Liver (tissue), 7 donors: ENCODE measurements at regions not wholly inside any gene's neighbourhood (a gene's known extent, or its start where the extent isn't known, plus 50 kb on each side); places are given as distances from the start of the nearest gene placed in this dataset.

Experiments used
- DNase-seq: peaks from one replicate; pipeline ENCODE4 v3.0.0-alpha.2; 2017; ENCODE audit warnings: low spot score
- H3K27ac ChIP-seq, 2 donors: one replicate each; pipeline ENCODE4 v1.7.0; 2013; ENCODE audit warnings: inconsistent platforms in 2 of 2, low read length in 2 of 2, control low read depth in 1 of 2, low read depth in 1 of 2, mild to moderate bottlenecking in 1 of 2
- H3K27me3 ChIP-seq, 4 donors: one replicate each; pipeline versions ENCODE4 v1.6.1 to v1.7.0; 2013; ENCODE audit warnings: low read length in 3 of 4, inconsistent platforms in 1 of 4, mild to moderate bottlenecking in 1 of 4, moderate library complexity in 1 of 4; ENCODE audit not compliant: control insufficient read depth in 4 of 4, insufficient read depth in 4 of 4
- H3K36me3 ChIP-seq, 4 donors: one replicate each; pipeline versions ENCODE4 v1.6.1 to v1.7.0; 2013; ENCODE audit warnings: low read length in 3 of 4, mild to moderate bottlenecking in 3 of 4, low read depth in 1 of 4, moderate library complexity in 1 of 4; ENCODE audit not compliant: control insufficient read depth in 4 of 4, insufficient read depth in 3 of 4
- H3K4me1 ChIP-seq, 4 donors: one replicate each; pipeline versions ENCODE4 v1.6.1 to v1.7.0; 2013; ENCODE audit warnings: low read length in 3 of 4, mild to moderate bottlenecking in 3 of 4, moderate library complexity in 1 of 4; ENCODE audit not compliant: control insufficient read depth in 4 of 4, insufficient read depth in 4 of 4
- H3K4me3 ChIP-seq, 3 donors: one replicate each; pipeline versions ENCODE4 v1.6.1 to v1.7.0; 2013; ENCODE audit warnings: low read length in 3 of 3, control low read depth in 1 of 3, low read depth in 1 of 3, mild to moderate bottlenecking in 1 of 3
- H3K9ac ChIP-seq, 2 donors: one replicate each; pipeline ENCODE4 v1.7.0; 2013; ENCODE audit warnings: low read length in 2 of 2, mild to moderate bottlenecking in 2 of 2, moderate library complexity in 2 of 2, control low read depth in 1 of 2, low read depth in 1 of 2
- H3K9me3 ChIP-seq, 4 donors: one replicate each; pipeline versions ENCODE4 v1.6.1 to v1.7.0; 2013; ENCODE audit warnings: low read length in 3 of 4; ENCODE audit not compliant: control insufficient read depth in 4 of 4
- FOXA1 ChIP-seq: IDR thresholded peaks from 2 replicates; pipeline ENCODE4 v1.6.1; 2016; ENCODE audit warnings: antibody characterized with exemption
- GABPA ChIP-seq, 2 donors: IDR thresholded peaks in 1 of 2; conservative IDR thresholded peaks in 1 of 2; 2 replicates each; pipeline ENCODE4 v1.6.1; 2016; ENCODE audit warnings: antibody characterized with exemption in 2 of 2, mild to moderate bottlenecking in 1 of 2, moderate library complexity in 1 of 2
- HNF4G ChIP-seq: IDR thresholded peaks from 2 replicates; pipeline ENCODE4 v1.6.1; 2016; ENCODE audit warnings: antibody characterized with exemption
- NR2F2 ChIP-seq: IDR thresholded peaks from 2 replicates; pipeline ENCODE4 v1.6.1; 2016; ENCODE audit warnings: antibody characterized with exemption
- RAD21 ChIP-seq, 2 donors: IDR thresholded peaks; 2 replicates each; pipeline ENCODE4 v1.6.1; 2016; ENCODE audit warnings: antibody characterized with exemption in 2 of 2, mild to moderate bottlenecking in 2 of 2
- RXRA ChIP-seq, 2 donors: IDR thresholded peaks; 2 replicates each; pipeline ENCODE4 v1.6.1; 2017 to 2018; ENCODE audit warnings: antibody characterized with exemption in 2 of 2, mild to moderate bottlenecking in 1 of 2
- SP1 ChIP-seq: IDR thresholded peaks from 2 replicates; pipeline ENCODE4 v1.6.1; 2018; ENCODE audit warnings: antibody characterized with exemption, mild to moderate bottlenecking
- TAF1 ChIP-seq: conservative IDR thresholded peaks from 2 replicates; pipeline ENCODE4 v1.6.1; 2016; ENCODE audit warnings: antibody characterized with exemption, mild to moderate bottlenecking
- YY1 ChIP-seq: IDR thresholded peaks from 2 replicates; pipeline ENCODE4 v1.6.1; 2016; ENCODE audit warnings: antibody characterized with exemption, mild to moderate bottlenecking
- WGBS: extraction: QIAGEN DNeasy Blood & Tissue Kit; methylation state at CpG from one replicate; pipeline ENCODE4 v1.1.7; 2013; 5-methylcytosine and 5-hydroxymethylcytosine counted together
- TF ChIP-seq, protein P1 (sequence below): IDR thresholded peaks from 2 replicates; pipeline ENCODE4 v1.6.1; 2016; ENCODE audit warnings: antibody characterized with exemption, mild to moderate bottlenecking
- TF ChIP-seq, protein P2 (sequence below): IDR thresholded peaks from 2 replicates; pipeline ENCODE4 v1.6.1; 2016; ENCODE audit warnings: antibody characterized with exemption
- TF ChIP-seq, protein P3 (sequence below): IDR thresholded peaks from 2 replicates; pipeline ENCODE4 v1.6.1; 2016; ENCODE audit warnings: antibody characterized with exemption
- donor health status: healthy.
- donor health status: healthy.
- donor health status: healthy.
- donor health status: healthy.

DNA sequence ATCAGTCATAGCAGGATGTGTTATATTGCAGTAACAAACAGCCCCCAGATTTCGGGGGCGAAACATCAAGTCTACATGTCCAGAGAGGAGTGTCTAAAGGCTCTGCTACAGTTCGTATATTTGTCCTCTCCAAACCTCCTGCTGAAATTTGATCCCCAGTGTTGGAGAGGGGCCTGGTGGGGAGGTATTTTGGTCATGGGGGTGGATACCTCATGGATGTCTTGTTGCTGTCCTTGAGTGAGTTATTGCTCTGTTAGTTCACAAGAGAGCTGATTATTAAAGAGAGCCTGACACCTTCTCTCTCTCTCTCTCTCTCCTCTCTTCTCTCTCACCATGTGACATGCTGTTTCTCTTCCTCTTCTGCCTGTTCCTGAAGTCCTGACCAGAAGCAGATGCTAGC lies 343.7 kb downstream of the TCERG1L start (continued):
- TF ChIP-seq, protein P1, sequence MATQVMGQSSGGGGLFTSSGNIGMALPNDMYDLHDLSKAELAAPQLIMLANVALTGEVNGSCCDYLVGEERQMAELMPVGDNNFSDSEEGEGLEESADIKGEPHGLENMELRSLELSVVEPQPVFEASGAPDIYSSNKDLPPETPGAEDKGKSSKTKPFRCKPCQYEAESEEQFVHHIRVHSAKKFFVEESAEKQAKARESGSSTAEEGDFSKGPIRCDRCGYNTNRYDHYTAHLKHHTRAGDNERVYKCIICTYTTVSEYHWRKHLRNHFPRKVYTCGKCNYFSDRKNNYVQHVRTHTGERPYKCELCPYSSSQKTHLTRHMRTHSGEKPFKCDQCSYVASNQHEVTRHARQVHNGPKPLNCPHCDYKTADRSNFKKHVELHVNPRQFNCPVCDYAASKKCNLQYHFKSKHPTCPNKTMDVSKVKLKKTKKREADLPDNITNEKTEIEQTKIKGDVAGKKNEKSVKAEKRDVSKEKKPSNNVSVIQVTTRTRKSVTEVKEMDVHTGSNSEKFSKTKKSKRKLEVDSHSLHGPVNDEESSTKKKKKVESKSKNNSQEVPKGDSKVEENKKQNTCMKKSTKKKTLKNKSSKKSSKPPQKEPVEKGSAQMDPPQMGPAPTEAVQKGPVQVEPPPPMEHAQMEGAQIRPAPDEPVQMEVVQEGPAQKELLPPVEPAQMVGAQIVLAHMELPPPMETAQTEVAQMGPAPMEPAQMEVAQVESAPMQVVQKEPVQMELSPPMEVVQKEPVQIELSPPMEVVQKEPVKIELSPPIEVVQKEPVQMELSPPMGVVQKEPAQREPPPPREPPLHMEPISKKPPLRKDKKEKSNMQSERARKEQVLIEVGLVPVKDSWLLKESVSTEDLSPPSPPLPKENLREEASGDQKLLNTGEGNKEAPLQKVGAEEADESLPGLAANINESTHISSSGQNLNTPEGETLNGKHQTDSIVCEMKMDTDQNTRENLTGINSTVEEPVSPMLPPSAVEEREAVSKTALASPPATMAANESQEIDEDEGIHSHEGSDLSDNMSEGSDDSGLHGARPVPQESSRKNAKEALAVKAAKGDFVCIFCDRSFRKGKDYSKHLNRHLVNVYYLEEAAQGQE: no peak
- TF ChIP-seq SP1 (no peak), RAD21 (IDR thresholded peaks at IDR 0.05) (no peak)

DNA sequence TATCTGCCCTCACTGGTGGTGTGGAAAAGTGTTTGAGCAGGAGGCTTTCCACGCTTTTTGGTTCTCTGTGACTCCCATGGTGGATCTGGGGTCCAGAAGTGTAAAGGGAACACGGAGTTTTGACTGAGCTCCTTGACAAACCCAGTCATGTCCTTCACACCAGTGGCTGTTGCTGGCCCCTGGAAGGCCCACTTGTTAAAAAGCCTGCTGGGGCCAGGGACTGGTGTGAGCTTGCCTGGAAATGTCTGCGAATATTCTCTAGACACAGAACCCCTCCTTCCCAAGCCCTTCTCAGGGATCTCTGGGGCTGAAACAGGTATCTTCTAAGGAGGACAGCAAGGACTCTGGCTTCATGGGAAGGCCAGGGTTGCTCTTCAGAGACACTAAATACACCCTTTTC lies 343.0 kb downstream of the TCERG1L start:
- no peak for TF ChIP-seq GABPA (IDR thresholded peaks at IDR 0.05 in 1 of 2, conservative IDR thresholded peaks at IDR 0.05 in 1 of 2)
- no peak for TF ChIP-seq RAD21 (IDR thresholded peaks at IDR 0.05)
- TF ChIP-seq RXRA (IDR thresholded peaks at IDR 0.05): no peak
- TF ChIP-seq, protein P2, sequence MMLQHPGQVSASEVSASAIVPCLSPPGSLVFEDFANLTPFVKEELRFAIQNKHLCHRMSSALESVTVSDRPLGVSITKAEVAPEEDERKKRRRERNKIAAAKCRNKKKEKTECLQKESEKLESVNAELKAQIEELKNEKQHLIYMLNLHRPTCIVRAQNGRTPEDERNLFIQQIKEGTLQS: no peak
- no peak for TF ChIP-seq HNF4G
- TF ChIP-seq SP1: no peak
- TF ChIP-seq, protein P1: no peak
- no peak for TF ChIP-seq FOXA1
- TF ChIP-seq, protein P3, sequence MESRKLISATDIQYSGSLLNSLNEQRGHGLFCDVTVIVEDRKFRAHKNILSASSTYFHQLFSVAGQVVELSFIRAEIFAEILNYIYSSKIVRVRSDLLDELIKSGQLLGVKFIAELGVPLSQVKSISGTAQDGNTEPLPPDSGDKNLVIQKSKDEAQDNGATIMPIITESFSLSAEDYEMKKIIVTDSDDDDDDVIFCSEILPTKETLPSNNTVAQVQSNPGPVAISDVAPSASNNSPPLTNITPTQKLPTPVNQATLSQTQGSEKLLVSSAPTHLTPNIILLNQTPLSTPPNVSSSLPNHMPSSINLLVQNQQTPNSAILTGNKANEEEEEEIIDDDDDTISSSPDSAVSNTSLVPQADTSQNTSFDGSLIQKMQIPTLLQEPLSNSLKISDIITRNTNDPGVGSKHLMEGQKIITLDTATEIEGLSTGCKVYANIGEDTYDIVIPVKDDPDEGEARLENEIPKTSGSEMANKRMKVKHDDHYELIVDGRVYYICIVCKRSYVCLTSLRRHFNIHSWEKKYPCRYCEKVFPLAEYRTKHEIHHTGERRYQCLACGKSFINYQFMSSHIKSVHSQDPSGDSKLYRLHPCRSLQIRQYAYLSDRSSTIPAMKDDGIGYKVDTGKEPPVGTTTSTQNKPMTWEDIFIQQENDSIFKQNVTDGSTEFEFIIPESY: no peak
- no peak for TF ChIP-seq YY1
- TF ChIP-seq TAF1: no peak
- no peak for TF ChIP-seq NR2F2
- Histone ChIP-seq H3K4me1 (no peaks in the 10 kb centered on the region), H3K36me3 (no peaks in the 10 kb centered on the region), H3K4me3 (no peak overlapping the region), H3K27ac (no peak overlapping the region), H3K27me3 (peaks cover 0 to 2% (median 0%) of the 10 kb centered on the region in 4 donors), H3K9me3 (no peaks in the 10 kb centered on the region), H3K9ac (no peak overlapping the region)
- WGBS: 61% methylated on average over 3 of the region's 3 CpGs
- no peak for DNase-seq
